ENCODE measurements at regions not wholly inside any gene's neighbourhood (a gene's known extent, or its start where the extent isn't known, plus 50 kb on each side); places are given as distances from the start of the nearest gene placed in this dataset.

DNA sequence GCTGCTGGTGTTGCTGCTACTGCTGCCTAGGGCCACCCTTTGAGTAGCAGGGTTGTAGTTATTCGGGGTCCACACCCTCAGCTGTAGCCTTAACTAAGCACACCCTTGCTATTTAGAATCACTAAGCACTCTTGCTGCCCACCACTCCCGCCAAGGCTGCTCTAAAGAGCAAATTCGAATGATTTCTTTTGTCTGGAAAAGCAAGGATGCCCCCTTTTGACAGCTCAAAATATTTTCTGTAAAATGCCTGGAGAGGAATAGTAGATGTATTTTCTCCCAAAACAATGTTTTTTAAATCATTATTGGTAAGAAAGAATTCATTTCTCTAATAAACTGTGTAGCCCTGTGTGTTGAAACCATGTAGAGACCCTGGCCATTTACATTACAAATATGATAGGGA lies 80.8 kb upstream of the PAPOLG start:
- Mint-ChIP-seq H3K27ac (no peak overlapping the region), H3K36me3 (no peaks in the 10 kb centered on the region)
- CTCF ChIA-PET: interaction anchor here (0.7 to 3.6 kb wide), 19 partner anchors 12 to 325 kb away, joined by 3 to 18 read pairs (median 4); no protein-coding TSS in a partner anchor

DNA sequence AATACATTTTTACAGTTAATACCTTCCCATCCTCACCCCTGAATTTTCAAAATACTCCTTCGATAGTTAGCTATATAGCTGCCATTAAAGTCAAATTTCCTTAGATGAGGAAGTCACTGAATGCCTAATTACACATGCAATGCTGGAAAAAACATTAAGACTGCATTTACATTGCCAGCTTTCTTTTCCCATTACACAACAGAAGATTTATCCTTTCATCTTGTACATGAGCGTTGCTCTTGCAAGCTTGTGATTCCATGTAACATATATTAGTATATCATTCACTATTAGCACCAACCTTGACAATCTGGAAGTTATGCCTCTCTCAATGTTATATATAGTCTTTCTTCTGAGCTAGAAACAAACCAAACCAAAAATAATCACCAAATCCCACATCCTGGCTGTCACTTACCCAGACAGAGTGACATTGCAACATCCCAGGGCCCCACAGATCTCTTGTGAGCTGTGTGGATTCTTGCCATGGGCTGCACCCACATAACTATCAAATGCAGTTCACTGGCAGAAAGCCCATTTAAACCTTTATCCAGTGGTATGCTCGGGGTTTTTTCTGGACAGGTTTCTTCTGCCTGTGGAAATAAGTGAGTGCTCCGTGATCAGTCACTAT lies 79.2 kb upstream of the PAPOLG start:
- DNase-seq: no peak
- no peak overlapping the region for H3K4me3 Mint-ChIP-seq
- CTCF ChIA-PET: interaction anchor here (0.6 to 1.2 kb wide), 2 partner anchors 95 to 953 kb away, joined by 4 to 5 read pairs; no protein-coding TSS in a partner anchor
- no peaks in the 10 kb centered on the region for H3K4me1 Mint-ChIP-seq
- no peaks in the 10 kb centered on the region for H3K9me3 Mint-ChIP-seq
- no peaks in the 10 kb centered on the region for H3K36me3 Mint-ChIP-seq
- H3K27ac Mint-ChIP-seq: no peak overlapping the region
- peaks cover 26% of the 10 kb centered on the region for H3K27me3 Mint-ChIP-seq

More for the DNA sequence above, 80.8 kb upstream of the PAPOLG start:
- H3K4me1 Mint-ChIP-seq: no peaks in the 10 kb centered on the region
- H3K9me3 Mint-ChIP-seq: no peaks in the 10 kb centered on the region
- DNase-seq: no peak
- H3K4me3 Mint-ChIP-seq: no peak overlapping the region
- H3K27me3 Mint-ChIP-seq: peaks cover 24% of the 10 kb centered on the region

DNA sequence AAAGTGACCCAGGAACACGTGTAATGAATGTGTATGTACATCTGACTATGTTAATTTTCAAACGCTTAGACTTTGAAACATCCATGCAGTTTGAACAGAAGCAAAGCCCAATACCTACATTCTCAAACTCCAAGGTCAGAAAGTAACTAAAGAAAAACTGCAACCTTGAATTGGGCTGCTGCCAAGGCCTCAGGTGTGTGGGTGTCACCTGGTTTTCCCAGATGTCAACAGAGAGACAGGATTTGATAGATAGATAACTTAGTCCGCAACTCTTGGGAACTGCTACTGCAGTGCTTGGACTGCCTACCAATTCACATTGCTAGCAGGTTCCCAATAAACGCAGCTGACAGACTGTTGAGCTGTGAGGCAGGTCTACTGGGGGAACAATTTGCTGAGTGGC lies 78.7 kb upstream of the PAPOLG start:
- Mint-ChIP-seq H3K9me3 (no peaks in the 10 kb centered on the region), H3K27me3 (peaks cover 26% of the 10 kb centered on the region), H3K27ac (no peak overlapping the region), H3K4me1 (no peaks in the 10 kb centered on the region), H3K4me3 (no peak overlapping the region), H3K36me3 (no peaks in the 10 kb centered on the region)
- no peak for DNase-seq
- CTCF ChIA-PET: interaction anchor here (0.6 to 1.2 kb wide), 2 partner anchors 95 to 952 kb away, joined by 4 to 5 read pairs; no protein-coding TSS in a partner anchor

DNA sequence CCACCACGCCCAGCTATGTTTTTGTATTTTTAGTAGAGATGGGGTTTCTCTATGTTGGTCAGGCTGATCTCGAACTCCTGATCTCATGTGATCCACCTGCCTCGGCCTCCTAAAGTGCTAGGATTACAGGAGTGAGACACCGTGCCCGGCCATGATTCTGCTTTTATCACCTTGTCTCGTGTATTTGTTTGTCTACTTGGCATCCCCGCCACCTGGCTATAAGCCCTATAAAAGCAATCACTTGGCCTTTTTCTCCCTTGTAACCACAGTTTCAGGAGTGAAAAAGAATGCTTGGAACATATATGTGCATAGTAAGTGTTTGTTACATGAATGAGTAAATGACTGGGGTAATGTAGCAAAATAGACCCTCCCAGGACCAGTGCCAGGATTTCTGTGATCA lies 77.5 kb upstream of the PAPOLG start:
- no peak overlapping the region for H3K27ac Mint-ChIP-seq
- DNase-seq: no peak
- CTCF ChIA-PET: no interaction called here
- peaks cover 26% of the 10 kb centered on the region for H3K27me3 Mint-ChIP-seq
- no peak overlapping the region for H3K4me3 Mint-ChIP-seq
- no peaks in the 10 kb centered on the region for H3K9me3 Mint-ChIP-seq
- no peaks in the 10 kb centered on the region for H3K4me1 Mint-ChIP-seq
- H3K36me3 Mint-ChIP-seq: no peaks in the 10 kb centered on the region

DNA sequence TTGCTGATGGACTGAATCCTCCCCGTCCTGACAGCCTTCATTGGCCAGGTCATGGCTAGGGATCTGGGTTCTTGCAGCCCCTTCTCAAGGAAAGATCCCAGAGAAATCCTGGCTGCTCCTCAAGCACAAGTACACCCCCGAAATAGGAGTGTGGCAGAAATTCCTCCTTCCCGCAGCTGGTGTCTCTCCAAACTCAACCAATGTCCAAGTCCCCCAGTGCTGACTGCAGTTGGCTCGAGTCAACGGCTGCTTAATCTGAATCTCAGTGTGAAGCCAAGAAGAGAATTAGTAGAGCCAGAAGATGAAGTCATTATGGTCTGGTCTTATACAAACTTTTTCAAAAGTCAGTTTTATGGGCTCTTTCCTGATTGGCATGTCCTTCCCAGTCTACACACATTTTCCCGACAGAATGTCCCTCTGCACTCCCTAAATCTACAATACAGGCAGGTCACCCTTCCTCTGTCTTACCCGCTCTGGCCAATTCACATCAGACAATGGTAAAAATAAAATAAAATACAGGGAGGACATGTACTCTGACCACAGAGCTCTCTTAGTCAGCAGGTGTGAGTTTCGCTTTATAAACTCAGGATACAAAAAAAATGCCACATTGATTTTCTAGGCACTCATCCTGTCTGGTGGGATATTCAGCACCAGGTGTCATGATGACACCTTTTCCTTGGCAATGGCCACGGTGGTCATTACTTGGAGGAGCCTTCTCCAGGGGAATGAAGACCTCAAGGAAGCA lies 76.9 kb upstream of the PAPOLG start:
- Mint-ChIP-seq H3K4me3 (no peak overlapping the region), H3K36me3 (no peaks in the 10 kb centered on the region), H3K9me3 (no peaks in the 10 kb centered on the region), H3K27ac (no peak overlapping the region), H3K4me1 (no peaks in the 10 kb centered on the region), H3K27me3 (peaks cover 29% of the 10 kb centered on the region)
- CTCF ChIA-PET: no interaction called here
- no peak for DNase-seq

DNA sequence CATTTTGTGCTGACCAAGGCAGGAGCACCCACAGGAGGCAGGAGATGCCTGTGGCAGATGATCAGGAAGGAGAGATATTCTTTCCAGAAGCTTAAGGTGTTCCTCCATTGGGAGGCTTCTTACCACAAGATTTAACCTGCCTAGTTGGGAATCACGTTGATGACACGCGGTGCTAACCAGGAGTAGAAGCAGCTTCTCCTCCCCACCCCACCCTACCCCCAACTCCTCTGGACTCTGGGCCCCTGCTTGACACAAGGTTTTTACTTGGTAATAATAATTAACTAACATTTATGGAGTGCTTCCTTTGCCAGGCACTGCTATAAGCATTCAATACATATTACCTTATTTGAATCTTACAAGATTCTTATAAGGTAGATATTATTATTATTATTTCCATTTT lies 62.5 kb upstream of the PAPOLG start:
- CTCF ChIA-PET: interaction anchor here (0.6 kb wide), 1 partner anchor 9 kb away, joined by 3 read pairs; no protein-coding TSS in a partner anchor
- Mint-ChIP-seq H3K9me3 (no peaks in the 10 kb centered on the region), H3K4me1 (no peaks in the 10 kb centered on the region), H3K4me3 (no peak overlapping the region), H3K27ac (no peak overlapping the region), H3K27me3 (peaks cover 19% of the 10 kb centered on the region), H3K36me3 (no peaks in the 10 kb centered on the region)
- DNase-seq: no peak

DNA sequence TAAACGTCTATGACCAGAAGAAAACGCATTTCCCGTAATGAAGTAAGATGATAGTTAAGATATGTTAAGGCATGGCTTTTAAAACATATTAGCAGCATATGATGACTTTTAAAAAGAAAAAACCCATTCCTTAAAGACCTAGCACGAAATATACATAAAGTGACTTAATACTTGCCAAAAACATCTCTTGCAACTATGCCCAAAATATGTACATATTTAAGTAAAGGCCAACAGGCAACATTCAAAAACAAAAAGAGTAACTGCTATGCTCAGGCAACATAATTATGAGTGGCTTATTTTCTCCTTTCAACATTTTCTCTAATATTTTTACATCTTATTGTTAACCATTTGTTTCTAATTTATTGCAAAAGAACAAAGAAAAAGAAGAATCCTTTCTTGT lies 60.3 kb upstream of the PAPOLG start:
- H3K4me1 Mint-ChIP-seq: no peaks in the 10 kb centered on the region
- no peak for DNase-seq
- H3K4me3 Mint-ChIP-seq: no peak overlapping the region
- peaks cover 19% of the 10 kb centered on the region for H3K27me3 Mint-ChIP-seq
- H3K36me3 Mint-ChIP-seq: no peaks in the 10 kb centered on the region
- no peak overlapping the region for H3K27ac Mint-ChIP-seq
- H3K9me3 Mint-ChIP-seq: no peaks in the 10 kb centered on the region
- CTCF ChIA-PET: interaction anchor here (2.4 kb wide), 1 partner anchor 11 kb away, joined by 14 read pairs; no protein-coding TSS in a partner anchor

DNA sequence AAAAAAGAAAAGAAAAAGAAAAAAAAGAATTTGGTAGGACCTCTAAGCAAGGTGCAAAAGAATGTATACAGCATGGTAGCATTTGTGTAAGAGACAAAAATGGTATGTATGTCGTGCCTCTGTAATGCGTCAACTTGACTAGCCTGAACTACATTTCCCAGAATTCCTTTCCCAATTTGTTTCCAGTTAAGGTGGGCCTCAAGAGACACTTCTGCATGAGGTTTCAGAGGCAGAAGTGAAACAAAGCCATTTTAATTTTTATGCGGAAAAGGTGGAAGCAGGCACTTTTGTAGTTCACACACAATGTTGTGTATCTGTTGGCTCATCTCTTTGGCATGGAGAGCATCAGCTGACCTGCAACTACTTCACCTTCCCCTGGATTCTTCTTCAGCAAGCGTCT lies 56.5 kb upstream of the PAPOLG start:
- Mint-ChIP-seq H3K27ac (no peak overlapping the region), H3K4me3 (no peak overlapping the region), H3K9me3 (no peaks in the 10 kb centered on the region), H3K4me1 (no peaks in the 10 kb centered on the region), H3K36me3 (no peaks in the 10 kb centered on the region), H3K27me3 (peaks cover 10% of the 10 kb centered on the region)
- CTCF ChIA-PET: no interaction called here
- DNase-seq: no peak

DNA sequence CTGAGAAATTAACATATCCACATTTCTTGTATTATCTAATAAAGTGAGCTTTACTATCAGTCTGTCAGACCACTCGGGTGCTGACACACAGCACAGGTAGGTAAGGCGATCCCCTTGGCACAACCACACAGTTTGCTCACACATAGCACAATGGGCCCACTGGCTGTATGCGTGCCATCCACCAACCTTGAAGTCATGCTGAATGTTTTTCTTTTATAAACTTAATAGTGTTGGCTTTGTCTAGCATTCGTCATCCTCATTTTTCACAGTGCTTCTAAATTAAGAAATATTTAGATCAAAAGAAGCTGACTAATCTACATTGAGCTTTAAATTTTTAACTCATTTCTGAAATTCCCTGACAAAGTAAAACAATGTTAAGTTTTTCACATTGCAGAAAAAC lies 50.0 kb upstream of the PAPOLG start:
- Mint-ChIP-seq H3K4me3 (no peak overlapping the region), H3K27me3 (peaks cover 9% of the 10 kb centered on the region), H3K9me3 (no peaks in the 10 kb centered on the region), H3K4me1 (no peaks in the 10 kb centered on the region), H3K36me3 (no peaks in the 10 kb centered on the region), H3K27ac (no peak overlapping the region)
- CTCF ChIA-PET: interaction anchor here (1.0 to 8.2 kb wide), 3 partner anchors 9 to 293 kb away, joined by 3 to 77 read pairs (median 14); no protein-coding TSS in a partner anchor
- no peak for DNase-seq

All from activated naive CD4-positive, alpha-beta T cell treated with anti-CD3 and anti-CD28 coated beads, Interleukin-2, amount 10 ng/mL, durations not matched to agents 7 days and 5 days (primary cell).